Natural killer cell (primary cell): ENCODE measurements at regions not wholly inside any gene's neighbourhood (a gene's known extent, or its start where the extent isn't known, plus 50 kb on each side); places are given as distances from the start of the nearest gene placed in this dataset.

Experiments used
- ATAC-seq, 3 donors: fragments of 150-1000 bp in 2 of 3; fragments of 200-7000 bp in 1 of 3; cut with Tn5 transposase; 1 replicate in 1 of 3; 2 replicates in 2 of 3; pipeline ENCODE4 v1.10.0; 2021; ENCODE audit warnings: mild to moderate bottlenecking in 2 of 3, moderate library complexity in 2 of 3
- DNase-seq, 2 donors: peaks; one replicate each; pipeline versions ENCODE4 v3.0.0 to v3.0.0-alpha.2; 2013 to 2021; ENCODE audit warnings: mixed read lengths in 1 of 2
- H3K27ac ChIP-seq: one replicate; pipeline ENCODE4 v1.5.1; 2013; ENCODE audit warnings: mild to moderate bottlenecking, low read length
- H3K27me3 ChIP-seq: one replicate; pipeline ENCODE4 v1.6.1; 2013; ENCODE audit warnings: low read length; ENCODE audit not compliant: control insufficient read depth, insufficient read depth
- H3K36me3 ChIP-seq: one replicate; pipeline ENCODE4 v1.6.1; 2013; ENCODE audit warnings: low read length; ENCODE audit not compliant: control insufficient read depth, insufficient read depth
- H3K4me1 ChIP-seq: one replicate; pipeline ENCODE4 v1.6.1; 2013; ENCODE audit warnings: low read length; ENCODE audit not compliant: control insufficient read depth, insufficient read depth
- H3K4me3 ChIP-seq: one replicate; pipeline ENCODE4 v1.5.1; 2013; ENCODE audit warnings: low read length
- H3K9me3 ChIP-seq: one replicate; pipeline ENCODE4 v1.6.1; 2013; ENCODE audit warnings: low read length; ENCODE audit not compliant: control insufficient read depth, insufficient read depth
- H3K27ac Mint-ChIP-seq, 2 donors: one replicate each; pipeline ENCODE4 v1.8.0; 2022; ENCODE audit warnings: mild to moderate bottlenecking in 2 of 2, mixed read lengths in 2 of 2, moderate library complexity in 1 of 2
- H3K27me3 Mint-ChIP-seq, 2 donors: one replicate each; pipeline ENCODE4 v1.8.0; 2022; ENCODE audit warnings: low read depth in 2 of 2, mixed read lengths in 2 of 2
- H3K36me3 Mint-ChIP-seq: one replicate; pipeline ENCODE4 v1.8.0; 2022; ENCODE audit warnings: mixed read lengths
- H3K4me1 Mint-ChIP-seq, 2 donors: one replicate each; pipeline ENCODE4 v1.8.0; 2022; ENCODE audit warnings: mixed read lengths in 2 of 2
- H3K4me3 Mint-ChIP-seq: one replicate; pipeline ENCODE4 v1.8.0; 2022; ENCODE audit warnings: mild to moderate bottlenecking, moderate library complexity, mixed read lengths
- H3K9me3 Mint-ChIP-seq, 2 donors: one replicate each; pipeline ENCODE4 v1.8.0; 2022; ENCODE audit warnings: mixed read lengths in 2 of 2
- WGBS: methylation state at CpG from one replicate; pipeline ENCODE4 v1.1.7; 2013; ENCODE audit warnings: missing lambda C conversion rate; ENCODE audit not compliant: insufficient coverage; 5-methylcytosine and 5-hydroxymethylcytosine counted together
- intact Hi-C: fragments of 100-400 bp; cut with micrococcal nuclease; formaldehyde crosslinking; loops from one replicate; pipeline ENCODE4 v1.14.2; 2022
- TF ChIP-seq, protein P1 (sequence below): fragments of 200-600 bp; IDR thresholded peaks from one replicate; pipeline ENCODE4 v1.8.0; 2022; ENCODE audit warnings: antibody characterized with exemption

DNA sequence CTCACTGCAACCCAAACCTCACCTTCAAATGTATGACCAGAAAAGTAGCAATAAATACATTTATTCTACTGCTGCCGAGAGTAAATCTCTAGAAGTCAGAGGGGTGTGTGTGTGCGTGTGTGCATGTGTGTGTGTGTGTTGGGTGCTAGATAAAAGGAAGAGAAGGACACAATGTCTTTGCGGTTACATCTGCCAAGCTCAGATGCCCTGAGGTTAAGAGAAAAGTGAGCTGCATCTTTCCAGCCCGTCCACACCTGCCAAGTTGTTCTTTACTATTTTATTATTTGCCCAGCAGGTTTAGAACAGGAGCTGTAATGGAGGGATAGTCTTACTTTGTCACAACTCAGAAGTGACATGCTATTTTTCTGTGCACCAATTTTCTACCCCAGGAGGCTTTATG is 54.5 kb upstream of the ANKFN1 start:
- H3K27me3 ChIP-seq = no peaks in the 10 kb centered on the region
- H3K27ac ChIP-seq = no peak overlapping the region
- H3K36me3 ChIP-seq = no peaks in the 10 kb centered on the region
- H3K4me3 ChIP-seq = no peak overlapping the region
- Mint-ChIP-seq H3K36me3 (no peaks in the 10 kb centered on the region), H3K9me3 (no peaks in the 10 kb centered on the region), H3K27ac (no peak overlapping the region), H3K27me3 (peaks cover 0 to 4% of the 10 kb centered on the region in 2 donors), H3K4me1 (no peaks in the 10 kb centered on the region), H3K4me3 (no peak overlapping the region)
- no peak for ATAC-seq
- H3K4me1 ChIP-seq = no peaks in the 10 kb centered on the region
- 86% methylated on average over 4 of the region's 4 CpGs for WGBS
- intact Hi-C loops = no loop called here
- TF ChIP-seq, protein P1, sequence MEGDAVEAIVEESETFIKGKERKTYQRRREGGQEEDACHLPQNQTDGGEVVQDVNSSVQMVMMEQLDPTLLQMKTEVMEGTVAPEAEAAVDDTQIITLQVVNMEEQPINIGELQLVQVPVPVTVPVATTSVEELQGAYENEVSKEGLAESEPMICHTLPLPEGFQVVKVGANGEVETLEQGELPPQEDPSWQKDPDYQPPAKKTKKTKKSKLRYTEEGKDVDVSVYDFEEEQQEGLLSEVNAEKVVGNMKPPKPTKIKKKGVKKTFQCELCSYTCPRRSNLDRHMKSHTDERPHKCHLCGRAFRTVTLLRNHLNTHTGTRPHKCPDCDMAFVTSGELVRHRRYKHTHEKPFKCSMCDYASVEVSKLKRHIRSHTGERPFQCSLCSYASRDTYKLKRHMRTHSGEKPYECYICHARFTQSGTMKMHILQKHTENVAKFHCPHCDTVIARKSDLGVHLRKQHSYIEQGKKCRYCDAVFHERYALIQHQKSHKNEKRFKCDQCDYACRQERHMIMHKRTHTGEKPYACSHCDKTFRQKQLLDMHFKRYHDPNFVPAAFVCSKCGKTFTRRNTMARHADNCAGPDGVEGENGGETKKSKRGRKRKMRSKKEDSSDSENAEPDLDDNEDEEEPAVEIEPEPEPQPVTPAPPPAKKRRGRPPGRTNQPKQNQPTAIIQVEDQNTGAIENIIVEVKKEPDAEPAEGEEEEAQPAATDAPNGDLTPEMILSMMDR = no peak
- no peaks in the 10 kb centered on the region for H3K9me3 ChIP-seq
- DNase-seq = no peak

DNA sequence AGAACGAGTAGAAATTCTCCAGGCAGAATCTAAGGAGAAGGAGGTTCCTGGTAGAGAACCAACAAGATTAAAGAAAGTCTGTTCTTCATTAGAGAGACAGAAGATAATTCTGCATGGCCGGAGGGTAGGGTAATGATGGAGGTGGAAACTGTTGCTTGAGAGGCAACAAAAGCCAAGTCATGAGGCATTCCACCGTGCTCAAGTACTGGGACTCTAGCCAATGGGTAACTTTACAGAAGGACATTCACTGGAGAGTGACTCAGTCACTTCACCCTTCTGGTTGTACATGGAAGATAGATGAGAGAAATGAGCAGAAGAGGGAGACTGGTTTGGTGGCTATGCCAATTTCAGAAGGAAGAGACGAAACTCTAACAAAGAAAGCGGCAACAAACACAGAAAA is 53.6 kb upstream of the ANKFN1 start:
- Mint-ChIP-seq H3K4me1 (no peaks in the 10 kb centered on the region), H3K9me3 (no peaks in the 10 kb centered on the region), H3K36me3 (no peaks in the 10 kb centered on the region), H3K27me3 (peaks cover 4 to 6% of the 10 kb centered on the region in 2 donors), H3K4me3 (no peak overlapping the region), H3K27ac (no peak overlapping the region)
- no peak overlapping the region for H3K4me3 ChIP-seq
- H3K36me3 ChIP-seq = no peaks in the 10 kb centered on the region
- 88% methylated on average over 5 of the region's 5 CpGs for WGBS
- no peaks in the 10 kb centered on the region for H3K9me3 ChIP-seq
- no peak for DNase-seq
- no peak overlapping the region for H3K27ac ChIP-seq
- ATAC-seq = no peak
- no peaks in the 10 kb centered on the region for H3K27me3 ChIP-seq
- TF ChIP-seq, protein P1 = no peak
- intact Hi-C loops = no loop called here
- no peaks in the 10 kb centered on the region for H3K4me1 ChIP-seq
